Liver (tissue), 3 donors: ENCODE measurements at regions not wholly inside any gene's neighbourhood (a gene's known extent, or its start where the extent isn't known, plus 50 kb on each side); places are given as distances from the start of the nearest gene placed in this dataset.

Experiments
- ATF3 ChIP-seq: IDR thresholded peaks from 2 replicates; pipeline ENCODE4 v1.6.1; 2016; ENCODE audit warnings: antibody characterized with exemption
- EGR1 ChIP-seq, 2 donors: IDR thresholded peaks; 2 replicates each; pipeline ENCODE4 v1.6.1; 2016 to 2018; ENCODE audit warnings: antibody characterized with exemption in 2 of 2, low read depth in 2 of 2
- FOXA1 ChIP-seq: IDR thresholded peaks from 2 replicates; pipeline ENCODE4 v1.6.1; 2016; ENCODE audit warnings: antibody characterized with exemption
- FOXA2 ChIP-seq: IDR thresholded peaks from 2 replicates; pipeline ENCODE4 v1.6.1; 2016; ENCODE audit warnings: antibody characterized with exemption
- GABPA ChIP-seq, 2 donors: IDR thresholded peaks in 1 of 2; conservative IDR thresholded peaks in 1 of 2; 2 replicates each; pipeline ENCODE4 v1.6.1; 2016; ENCODE audit warnings: antibody characterized with exemption in 2 of 2, mild to moderate bottlenecking in 1 of 2, moderate library complexity in 1 of 2
- JUND ChIP-seq, 2 donors: IDR thresholded peaks; 2 replicates each; pipeline ENCODE4 v1.6.1; 2016; ENCODE audit warnings: antibody characterized with exemption in 2 of 2
- MAX ChIP-seq: IDR thresholded peaks from 2 replicates; pipeline ENCODE4 v1.6.1; 2016; ENCODE audit warnings: antibody characterized with exemption
- RAD21 ChIP-seq, 2 donors: IDR thresholded peaks; 2 replicates each; pipeline ENCODE4 v1.6.1; 2016; ENCODE audit warnings: antibody characterized with exemption in 2 of 2, mild to moderate bottlenecking in 2 of 2
- SP1 ChIP-seq: IDR thresholded peaks from 2 replicates; pipeline ENCODE4 v1.6.1; 2018; ENCODE audit warnings: antibody characterized with exemption, mild to moderate bottlenecking
- TAF1 ChIP-seq: conservative IDR thresholded peaks from 2 replicates; pipeline ENCODE4 v1.6.1; 2016; ENCODE audit warnings: antibody characterized with exemption, mild to moderate bottlenecking
- TF ChIP-seq, protein P1 (sequence below): fragments of 150-350 bp; IDR thresholded peaks from 2 replicates; pipeline ENCODE4 v1.5.1; 2017; ENCODE audit warnings: improper control_type of control experiment, low read depth, low read length; ENCODE audit not compliant: missing input control
- donor health status: healthy.
- donor health status: healthy.

GRCh38 chr18:70413455-70413854 is 124.6 kb downstream of the SOCS6 start:
- TF ChIP-seq, protein P1, sequence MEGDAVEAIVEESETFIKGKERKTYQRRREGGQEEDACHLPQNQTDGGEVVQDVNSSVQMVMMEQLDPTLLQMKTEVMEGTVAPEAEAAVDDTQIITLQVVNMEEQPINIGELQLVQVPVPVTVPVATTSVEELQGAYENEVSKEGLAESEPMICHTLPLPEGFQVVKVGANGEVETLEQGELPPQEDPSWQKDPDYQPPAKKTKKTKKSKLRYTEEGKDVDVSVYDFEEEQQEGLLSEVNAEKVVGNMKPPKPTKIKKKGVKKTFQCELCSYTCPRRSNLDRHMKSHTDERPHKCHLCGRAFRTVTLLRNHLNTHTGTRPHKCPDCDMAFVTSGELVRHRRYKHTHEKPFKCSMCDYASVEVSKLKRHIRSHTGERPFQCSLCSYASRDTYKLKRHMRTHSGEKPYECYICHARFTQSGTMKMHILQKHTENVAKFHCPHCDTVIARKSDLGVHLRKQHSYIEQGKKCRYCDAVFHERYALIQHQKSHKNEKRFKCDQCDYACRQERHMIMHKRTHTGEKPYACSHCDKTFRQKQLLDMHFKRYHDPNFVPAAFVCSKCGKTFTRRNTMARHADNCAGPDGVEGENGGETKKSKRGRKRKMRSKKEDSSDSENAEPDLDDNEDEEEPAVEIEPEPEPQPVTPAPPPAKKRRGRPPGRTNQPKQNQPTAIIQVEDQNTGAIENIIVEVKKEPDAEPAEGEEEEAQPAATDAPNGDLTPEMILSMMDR: no peak
- TF ChIP-seq RAD21 (IDR thresholded peaks at IDR 0.05) (no peak), FOXA2 (no peak), SP1 (no peak), FOXA1 (no peak), EGR1 (IDR thresholded peaks at IDR 0.05; ENCODE audit: low read depth in 2 of 2) (no peak), TAF1 (no peak), ATF3 (no peak), GABPA (IDR thresholded peaks at IDR 0.05 in 1 of 2, conservative IDR thresholded peaks at IDR 0.05 in 1 of 2) (no peak), MAX (no peak), JUND (IDR thresholded peaks at IDR 0.05) (no peak)
